Right lung (tissue), 2 donors: ENCODE measurements at regions not wholly inside any gene's neighbourhood (a gene's known extent, or its start where the extent isn't known, plus 50 kb on each side); places are given as distances from the start of the nearest gene placed in this dataset.

ENCODE experiments used
- DNase-seq, 2 donors: peaks; one replicate each; pipeline ENCODE4 v3.0.0-alpha.2; 2013

DNA sequence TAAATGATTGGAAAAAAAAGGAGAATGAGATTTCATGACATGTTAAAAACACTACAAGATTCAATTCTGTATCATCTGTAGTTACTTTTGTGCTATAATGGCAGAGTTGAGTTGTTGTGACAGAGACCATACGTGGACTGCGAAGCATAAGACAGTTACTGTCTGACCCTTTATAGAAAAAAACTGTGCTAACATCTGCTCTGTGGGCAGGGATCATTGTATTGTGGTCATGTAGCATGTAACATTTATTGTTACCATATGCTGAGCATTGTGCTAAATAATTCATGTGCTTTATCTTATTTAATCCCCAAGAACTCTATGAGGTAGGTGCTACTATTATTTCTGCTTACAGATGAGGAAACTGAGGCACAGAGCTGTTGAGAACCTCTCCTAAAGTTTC lies 147.3 kb upstream of the HMHB1 start:
- DNase-seq, result no peak

DNA sequence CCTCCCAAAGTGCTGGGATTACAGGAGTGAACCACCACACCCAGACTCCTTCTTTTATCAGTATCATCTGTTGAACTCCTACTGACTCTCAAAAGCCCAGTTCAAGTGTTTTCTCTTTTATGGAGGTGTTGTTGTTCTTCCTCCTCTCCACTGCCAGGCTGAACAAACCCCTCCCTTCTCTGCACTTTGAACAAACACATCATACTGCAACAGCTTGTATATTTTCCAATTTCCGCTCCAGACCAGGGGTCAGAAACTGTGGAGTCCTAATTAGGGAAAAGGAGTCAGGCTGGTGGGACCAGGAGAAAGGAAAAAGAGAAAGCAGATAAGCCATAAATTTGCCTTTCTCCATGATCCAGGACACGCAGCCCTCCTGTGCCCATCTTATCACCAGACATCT lies 148.1 kb upstream of the HMHB1 start:
- no peak for DNase-seq

DNA sequence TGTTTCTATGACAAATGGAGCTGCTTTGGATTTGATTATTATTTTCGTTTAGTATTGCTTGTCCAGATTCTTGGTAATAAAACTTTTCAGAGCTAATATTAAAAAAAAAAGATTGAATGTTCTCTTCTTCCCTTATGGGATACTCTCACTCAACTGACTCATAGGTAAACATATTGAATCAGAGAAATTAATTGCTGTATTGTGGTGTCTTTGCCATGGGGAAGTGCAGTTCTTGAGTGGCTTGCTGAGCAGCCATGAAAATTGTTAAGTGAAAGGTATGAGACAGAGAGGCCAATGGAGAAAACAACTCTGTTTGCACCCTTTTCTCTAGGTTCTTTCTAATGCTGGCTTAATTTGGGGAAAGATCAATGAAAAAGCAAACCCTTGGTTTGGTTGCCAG lies 149.9 kb upstream of the HMHB1 start:
- DNase-seq, result no peak

DNA sequence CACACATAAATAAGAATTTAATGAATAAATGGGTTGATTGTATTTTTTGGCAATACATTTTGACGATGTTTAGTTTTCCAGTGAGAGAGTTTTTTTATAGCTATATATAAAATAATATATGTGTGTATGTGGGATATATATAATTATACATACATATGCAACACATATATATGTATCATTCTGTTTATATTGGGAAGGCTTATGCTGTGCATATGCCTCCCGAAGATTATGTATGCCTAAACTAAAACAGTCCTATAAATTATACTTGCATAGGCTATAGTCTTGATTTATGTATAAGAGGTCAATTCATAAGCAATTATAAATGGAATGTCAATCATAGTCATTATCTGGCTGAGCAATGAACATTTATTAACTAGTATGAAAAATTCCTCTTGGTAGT lies 151.3 kb upstream of the HMHB1 start:
- no peak for DNase-seq

DNA sequence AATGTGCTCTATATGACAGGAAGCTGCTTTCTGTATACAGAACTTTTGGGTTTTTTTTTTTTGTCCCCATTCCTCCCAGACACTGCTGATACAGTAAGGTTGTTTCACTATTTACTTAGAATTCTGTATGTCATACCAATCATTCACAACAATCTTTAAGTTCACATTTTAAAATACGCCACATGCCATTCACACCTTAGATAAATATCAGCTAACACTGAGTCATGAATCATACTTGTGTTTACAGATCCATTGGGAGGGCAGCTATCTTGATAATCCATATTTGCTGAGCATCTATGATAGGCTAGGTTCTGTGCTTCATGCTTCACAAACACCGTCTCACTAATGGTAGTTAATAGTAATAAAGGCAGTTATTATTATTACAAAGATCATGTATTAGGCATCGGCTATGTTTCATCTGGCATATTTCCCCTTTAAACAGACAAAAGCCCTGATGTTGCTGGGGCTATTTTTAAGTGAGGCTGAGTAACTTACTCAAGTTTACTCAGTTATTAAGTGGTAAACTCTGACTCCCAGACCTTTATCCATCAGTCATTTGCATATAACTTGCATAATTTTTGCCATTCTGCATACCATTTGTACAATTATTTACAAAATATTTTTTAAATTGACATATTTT lies 152.2 kb upstream of the HMHB1 start:
- DNase-seq, result no peak

DNA sequence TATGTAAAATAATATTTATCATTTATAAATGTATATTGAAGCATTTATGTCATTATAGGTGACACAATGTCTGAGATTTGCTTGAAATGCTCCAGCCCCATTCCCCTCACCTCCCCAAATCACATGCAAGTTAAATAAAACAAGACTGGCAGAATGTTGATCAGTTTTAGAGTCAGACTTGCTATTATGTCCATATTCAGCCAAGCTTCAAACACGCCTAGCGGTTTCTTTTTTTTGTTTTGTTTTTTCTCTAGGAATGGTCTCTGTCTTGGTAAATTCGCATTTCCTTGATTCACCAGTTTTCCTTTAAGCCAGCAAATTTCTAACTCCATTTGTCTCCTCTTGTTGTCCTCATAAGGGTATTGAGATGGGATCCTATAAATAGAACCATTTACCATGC lies 153.0 kb upstream of the HMHB1 start:
- DNase-seq, result no peak

DNA sequence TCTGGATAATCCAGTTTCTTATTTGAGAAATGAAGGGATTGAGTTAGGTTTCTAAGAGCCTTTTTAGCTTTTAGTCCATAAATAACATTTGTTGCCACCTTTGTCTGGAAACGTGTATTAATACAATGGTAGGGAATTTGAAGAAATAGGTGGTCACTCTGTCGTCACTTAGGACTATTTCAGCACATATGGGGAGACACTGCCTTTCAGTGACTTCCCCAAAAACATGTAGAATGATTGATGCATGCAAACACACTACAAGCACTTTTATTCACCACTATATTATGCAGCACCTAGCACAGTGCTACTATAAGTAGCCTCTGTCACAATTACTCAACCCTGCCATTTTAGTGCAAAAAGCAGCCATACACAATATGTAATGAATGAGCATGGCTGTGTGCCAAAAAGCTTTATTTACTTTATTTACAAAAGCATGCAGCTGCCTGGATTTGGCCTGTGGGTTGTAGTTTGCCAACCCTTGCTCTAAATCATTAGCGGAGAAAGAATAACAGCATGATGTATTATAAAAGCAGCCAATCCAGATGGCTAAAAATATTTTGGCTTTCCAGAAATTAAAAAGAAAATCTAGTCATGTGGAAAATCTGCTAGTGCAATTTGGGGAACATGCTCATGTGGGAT lies 154.2 kb upstream of the HMHB1 start:
- no peak for DNase-seq

DNA sequence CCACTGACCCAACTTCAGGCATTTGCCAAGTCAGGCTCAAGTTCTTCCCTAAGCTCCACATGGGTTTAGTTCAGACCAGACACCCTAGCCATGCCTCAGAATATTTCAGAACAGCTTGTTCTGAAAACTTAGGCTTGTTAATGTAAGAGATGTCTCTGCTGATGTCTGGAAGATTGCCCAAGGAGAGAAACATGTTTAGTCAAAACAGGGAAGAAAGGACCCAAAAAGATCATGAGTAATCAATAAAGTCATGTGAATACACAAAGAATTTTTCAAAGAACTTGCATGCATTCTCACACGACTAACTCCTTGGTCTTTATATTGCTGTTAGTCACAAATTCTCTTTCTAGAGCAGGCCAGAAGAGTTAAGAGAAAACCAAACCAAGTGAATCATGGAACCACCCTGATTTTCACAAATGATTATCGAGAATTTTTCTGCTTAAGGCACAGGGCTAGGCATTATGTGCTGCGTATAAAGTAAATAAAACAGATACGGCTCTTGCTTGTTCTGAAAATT lies 158.1 kb upstream of the HMHB1 start:
- no peak for DNase-seq

DNA sequence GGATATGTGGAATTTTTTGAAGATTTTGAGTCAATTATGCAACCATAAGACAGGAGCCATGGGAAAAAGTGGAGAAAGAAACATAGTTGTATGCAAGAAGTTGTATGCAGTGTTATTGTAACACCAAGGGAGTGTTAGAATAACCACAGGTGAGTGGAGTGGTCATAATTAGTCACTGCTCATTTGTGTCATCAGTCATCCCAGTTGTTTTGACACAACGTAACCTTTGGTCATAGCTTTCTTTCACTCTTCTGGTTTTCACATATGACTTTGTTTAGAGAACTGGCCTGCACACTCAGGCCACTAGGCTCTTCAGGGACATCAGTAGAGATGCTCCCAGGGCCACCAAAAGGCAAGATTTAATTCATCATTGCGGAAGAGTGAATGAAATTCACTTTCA lies 158.7 kb upstream of the HMHB1 start:
- DNase-seq, result no peak

DNA sequence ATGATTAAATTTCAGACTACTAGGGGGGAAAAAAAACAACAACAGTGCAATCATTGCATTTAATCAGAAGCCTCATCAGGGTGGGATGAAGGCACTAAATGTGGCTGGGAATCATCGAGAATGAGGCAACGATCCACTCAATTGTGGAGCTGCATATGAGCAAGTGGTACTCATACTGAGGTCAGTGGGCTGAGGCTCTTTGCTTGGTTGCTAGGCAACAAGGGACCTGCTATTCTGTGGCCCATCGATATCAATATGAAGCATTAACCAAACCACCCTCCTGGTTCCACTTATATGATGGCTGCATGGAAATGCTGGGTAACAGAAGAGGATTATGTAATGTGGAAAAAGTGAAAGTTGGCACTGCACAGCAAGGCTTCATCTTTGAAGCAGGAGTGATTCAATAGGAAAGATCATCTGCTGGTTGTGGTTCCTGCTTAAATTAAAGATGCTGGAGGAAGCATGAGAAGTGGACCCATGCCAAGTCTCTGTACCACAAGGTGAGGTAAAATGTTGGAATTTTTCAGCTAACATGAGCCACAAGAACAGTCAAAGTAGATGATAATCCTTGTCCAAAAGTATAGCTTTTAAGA lies 159.8 kb upstream of the HMHB1 start:
- DNase-seq, result no peak

DNA sequence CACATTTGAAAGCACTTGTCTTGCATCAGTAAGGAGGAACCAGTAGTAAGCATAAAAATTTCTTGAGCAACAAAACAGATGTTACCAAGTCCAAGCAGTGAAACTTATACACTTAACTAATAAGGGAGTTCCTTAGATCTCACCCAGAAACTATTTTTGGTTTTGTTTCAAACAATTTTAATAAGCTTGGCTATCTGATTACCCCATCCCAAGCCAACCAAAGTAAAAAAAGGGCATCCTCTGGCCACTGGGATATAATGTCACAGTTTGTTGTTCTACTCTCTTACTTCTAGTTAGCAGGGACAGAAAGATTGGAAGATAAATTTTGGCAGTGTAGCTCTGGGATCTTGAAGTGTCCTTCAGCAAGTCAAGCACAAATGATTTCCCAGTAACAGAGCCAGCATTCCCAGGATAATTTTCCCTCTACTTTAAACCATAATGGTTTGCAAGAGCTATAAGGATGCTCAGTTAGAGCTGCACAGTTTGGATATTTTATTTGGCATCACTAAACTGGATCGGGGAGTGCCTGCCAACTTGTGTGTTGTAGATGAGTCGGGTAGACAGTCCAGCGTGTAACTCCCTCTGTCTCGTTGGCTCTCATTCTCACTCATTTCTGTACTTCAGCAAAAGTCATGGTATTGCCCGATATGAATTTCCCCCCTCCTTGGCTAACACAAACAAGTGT lies 161.9 kb upstream of the HMHB1 start:
- no peak for DNase-seq

DNA sequence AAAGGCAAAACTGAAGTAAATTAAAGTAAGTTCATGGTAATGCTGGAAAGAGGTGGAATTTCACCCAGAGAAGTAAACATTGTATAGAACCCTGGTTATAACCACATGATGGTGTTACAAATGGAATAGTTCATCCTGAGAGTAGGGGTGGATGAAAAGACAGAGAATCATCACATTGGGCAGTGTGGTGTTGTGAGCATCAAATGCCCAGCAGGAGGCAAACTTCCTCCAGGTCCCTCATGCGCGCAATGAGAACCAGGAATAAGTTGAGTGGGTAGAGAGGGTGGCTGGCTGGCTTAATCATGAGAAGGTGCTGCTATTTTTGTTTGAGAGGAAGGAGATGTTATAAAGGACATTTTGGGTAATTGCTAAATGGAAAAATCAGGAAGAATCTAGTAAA lies 163.3 kb upstream of the HMHB1 start:
- DNase-seq, result no peak

DNA sequence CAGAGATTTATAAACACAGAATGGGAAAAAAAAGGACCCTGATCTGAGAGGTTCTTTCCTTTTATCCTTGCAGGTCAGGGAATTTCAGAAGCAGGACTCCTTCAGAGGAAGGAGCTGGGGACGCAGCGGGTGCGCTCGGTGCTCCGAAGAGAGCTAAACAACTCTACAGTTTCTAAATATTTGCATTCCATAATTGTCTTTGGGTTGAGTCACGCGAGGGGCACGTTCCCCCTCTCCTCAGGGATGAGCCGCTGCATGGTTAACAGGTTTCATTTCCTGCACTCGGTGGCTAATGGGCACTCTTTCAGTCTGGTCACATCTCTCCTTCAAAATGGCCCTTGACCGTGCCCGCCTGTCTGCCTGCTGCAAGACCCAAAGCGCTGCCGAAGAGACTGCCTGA lies 165.0 kb upstream of the HMHB1 start:
- DNase-seq, result no peak

DNA sequence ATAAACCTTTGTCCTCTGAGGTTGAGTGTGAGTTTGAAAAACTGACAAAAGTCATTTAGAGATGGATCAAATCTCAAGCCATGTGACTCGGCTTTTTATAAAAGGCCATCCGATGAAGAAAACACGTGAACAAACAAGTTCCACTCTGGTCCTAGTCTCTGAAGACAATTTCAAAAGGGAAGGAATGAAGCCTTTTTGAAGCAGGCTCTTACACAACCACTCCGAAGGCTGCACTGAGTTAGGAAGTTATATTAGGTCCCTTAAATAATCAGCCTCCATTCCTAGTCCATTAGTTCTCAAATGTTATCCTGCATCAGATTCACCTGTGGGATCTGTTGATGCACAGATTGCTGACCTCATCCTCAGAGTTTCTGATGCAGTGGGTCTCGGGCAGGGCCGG lies 166.6 kb upstream of the HMHB1 start:
- DNase-seq, result no peak

DNA sequence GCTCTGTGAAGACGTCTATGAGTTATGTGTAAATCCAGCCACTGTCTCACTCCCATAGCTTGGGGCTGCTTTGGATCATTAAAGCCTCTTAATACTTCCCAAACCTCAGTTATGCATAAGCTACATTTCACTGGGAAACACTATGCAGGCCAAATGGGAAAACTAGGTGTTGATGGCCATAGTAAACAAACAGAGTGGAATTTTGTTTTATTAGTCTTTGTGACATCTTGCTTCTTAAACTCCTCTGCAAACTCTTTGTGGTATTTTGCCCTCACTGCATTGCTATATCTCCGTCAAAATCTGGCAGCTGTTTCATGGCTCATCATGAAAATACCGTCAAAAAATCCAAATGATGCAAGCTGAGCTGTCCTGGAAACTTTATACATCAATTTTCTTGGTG lies 167.2 kb upstream of the HMHB1 start:
- no peak for DNase-seq

DNA sequence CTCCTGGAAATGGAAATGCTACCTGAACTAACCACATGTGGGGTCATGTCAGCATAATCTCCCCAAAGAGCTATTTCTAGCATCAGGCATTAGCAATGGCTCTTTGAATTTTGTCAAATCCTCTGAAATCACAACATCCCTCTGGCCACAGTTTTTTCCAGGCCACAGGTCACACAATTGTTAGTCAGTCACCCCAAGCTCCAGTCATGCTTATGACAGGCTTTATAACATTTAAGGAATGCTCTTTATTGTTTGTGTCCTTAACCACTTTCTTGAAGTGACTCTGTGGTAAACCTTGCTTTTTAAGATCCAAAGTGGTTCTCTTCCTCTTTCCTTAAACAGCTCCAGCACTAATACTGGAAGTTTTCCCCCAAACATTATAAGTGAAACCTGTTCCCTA lies 169.2 kb upstream of the HMHB1 start:
- DNase-seq, result no peak

DNA sequence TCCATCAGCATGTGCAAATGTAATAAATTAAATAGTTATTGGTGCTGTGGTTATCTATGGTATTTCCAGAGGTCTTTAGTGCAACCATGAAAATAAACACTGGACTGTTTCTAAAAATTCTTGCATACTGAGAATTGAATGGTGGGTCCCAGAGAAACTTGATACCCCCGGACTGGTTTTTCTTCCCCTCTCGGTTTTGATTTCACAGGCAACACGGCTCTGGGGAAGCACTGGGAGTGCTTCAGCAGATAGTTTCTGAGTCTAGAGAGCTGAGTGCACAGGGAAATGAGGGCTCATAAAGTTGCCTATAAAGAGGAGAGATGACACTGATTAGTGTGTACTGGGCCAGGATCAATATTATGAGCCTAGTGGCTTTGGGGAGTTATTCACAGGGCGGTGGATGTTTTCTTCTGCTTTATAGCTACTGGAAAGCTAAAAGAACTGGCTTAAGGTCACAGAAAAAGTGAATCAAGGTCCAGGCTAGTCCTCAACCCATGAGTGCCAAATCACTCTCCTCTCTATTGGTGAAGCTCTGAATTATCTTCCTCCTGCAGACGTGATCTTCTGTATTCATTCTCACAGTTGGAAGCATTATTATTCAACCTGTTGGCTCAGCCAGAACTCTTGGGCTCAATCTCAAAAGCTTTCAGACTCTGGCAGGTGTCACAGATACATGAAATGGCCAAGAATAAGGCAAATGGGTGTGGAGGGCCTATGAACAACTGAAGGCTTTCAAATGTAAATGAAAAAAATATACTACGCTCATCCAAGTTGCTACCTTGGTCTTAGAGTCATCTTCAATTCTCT lies 170.2 kb upstream of the HMHB1 start:
- no peak for DNase-seq

DNA sequence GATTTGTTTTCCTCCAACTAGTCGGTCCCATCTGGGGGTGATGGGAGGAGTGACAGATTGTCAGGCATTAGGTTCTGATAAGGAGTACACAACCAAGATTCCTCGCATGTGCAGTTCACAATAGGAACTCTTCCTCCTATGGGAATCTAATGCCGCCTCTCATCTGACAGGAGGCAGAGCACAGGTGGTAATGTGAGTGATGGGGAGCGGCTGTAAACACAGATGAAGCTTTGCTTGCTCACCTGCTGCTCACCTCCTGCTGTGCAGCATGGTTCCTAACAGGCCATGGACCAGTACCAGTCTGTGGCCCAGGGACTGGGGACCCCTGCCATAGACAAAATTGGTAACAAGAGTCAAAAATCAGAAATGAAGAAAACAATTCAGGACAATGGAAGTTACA lies 173.3 kb upstream of the HMHB1 start:
- DNase-seq, result no peak

DNA sequence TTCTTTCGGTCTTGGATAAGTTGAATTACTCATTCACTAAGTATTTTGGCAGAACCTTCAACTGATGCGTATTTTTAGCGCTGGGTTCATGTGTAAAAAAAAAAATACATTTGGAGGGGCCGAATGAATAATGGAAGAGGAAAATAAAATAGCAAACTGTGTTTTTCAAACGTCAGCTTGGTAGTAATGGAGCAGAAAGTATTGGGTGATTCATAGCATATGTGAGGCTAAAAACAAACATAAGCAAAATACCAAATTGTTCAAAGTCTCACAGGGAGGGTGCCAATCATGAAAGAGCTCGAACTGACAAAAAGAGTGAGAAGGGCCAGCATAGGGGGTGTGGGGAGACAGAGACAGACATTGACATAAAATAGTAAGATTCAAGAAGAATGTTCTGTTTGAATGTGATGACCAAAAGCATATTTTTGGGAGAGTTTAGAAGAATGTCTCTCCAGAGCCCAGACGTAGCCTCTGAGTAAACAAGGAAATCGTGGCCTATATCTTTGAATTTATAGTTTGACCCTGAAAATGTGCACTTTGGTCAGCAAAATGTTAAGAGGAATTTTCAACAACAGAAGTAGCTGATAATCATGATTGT lies 174.9 kb upstream of the HMHB1 start:
- DNase-seq, result no peak

DNA sequence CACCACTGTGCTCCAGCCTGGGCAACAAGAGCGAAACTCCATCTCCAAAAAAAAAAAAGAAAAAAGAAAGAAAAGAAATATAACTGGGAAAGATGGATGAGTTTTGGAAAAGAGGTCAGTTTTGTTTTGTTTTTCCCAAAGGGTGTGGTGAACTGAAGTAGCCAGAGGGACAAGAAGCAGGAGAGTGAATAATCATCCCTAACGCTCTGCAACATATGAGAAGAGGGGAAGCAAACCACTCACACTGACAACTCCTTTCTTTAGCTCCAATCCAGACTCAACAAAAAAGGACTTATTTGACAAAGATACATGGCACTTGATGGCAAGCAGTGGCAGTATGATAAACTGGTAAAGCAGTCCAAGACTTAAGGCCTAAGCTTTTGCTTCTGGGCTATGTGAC lies 176.1 kb upstream of the HMHB1 start:
- DNase-seq, result no peak

DNA sequence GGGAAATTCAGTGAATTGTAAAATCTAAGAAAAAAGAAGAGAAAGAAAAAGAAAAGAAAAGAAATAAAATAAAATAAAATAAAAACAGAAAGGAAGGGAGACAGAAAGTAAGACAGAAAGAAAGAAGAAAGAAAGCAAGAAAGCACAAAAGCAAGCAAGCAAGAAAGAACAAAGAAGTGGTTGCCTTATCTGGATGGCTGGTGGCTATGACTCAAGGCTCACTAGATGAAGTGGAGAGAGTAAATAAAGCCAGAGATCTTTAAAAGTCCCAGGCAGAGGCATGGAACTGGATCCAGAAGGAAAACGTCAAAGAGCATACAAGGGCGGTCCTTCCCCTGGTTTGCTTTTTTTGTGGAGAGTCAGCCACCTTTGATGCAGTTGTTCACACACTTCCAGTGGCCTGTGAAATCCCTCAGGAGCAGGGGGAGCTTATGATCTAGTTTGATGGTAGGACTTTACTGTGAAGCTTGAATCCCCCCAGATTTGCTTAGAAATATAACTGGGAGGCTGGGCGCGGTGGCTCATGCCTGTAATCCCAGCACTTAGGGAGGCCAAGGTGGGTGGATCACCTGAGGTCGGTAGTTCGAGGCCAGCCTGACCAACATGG lies 176.7 kb upstream of the HMHB1 start:
- DNase-seq, result no peak
